ENCODE measurements at regions not wholly inside any gene's neighbourhood (a gene's known extent, or its start where the extent isn't known, plus 50 kb on each side); places are given as distances from the start of the nearest gene placed in this dataset.
"Not testable (repeated sequence)": the region's sequence is repeated elsewhere in the genome, so short reads cannot be mapped to it uniquely, and the experiment has no call there.

DNA sequence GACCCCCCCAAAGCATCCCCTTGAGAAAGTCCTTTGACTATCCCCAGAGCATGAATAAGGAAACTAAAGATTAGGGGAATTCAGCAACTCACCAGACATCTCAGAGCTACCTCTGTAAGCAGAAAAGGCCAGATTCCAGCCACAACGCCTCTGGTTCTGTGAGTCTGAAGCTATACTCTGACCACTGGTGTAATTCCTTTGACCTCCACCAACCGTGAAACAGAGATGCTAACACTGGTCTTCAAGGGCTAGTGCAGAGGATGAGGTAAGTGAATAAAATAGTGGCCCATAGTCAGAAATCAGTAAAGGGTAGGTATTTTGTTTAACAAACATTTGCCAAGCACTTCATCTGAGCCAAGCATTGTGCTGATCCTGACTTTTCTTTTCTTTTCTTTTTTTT, 353.4 kb downstream of the NPIPA8 start:
- no peak for DNase-seq

DNA sequence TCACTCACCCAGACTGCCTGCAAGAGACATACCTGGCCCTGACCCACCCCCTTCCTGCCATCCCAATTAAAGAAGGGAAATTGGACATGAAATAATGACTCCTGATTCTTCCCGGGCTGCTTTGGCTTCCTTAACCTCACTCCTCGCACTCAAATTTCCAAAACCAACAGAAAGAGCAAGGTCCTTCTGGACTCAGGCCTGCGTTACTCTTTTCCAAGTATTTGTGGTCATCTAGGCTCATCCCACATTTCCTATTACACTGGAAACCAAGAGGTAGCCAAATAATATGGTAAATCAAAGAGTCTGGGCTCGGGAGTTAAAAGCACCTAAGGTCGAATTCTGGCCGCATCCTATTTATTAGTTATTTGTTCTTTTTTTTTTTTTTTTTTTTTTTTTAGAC, 359.3 kb downstream of the NPIPA8 start:
- no peak for DNase-seq

DNA sequence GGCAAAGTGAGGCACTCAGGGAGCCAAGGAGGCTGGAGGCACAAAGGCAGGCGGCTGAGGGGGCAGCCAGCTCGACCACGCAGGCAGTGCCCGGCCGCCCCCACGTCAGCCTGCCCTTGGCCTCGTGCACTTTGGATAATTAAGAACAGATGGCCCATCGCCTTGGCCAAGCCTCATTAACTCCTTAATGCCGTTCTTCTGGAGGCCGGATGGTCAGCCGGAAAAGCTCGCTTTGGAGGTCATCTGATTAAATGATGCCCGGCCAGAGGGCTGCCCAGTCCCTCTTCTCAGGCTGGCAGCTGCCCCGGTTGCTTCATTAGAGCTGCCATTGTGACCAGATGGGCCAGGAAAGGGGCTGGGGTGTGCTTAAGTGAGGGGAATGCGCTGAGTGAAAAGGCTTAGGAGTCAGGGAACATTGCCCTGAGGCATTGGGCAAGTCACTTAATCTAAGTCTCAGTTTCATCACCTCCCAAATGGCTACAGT, 364.0 kb downstream of the NPIPA8 start:
- no peak for DNase-seq

DNA sequence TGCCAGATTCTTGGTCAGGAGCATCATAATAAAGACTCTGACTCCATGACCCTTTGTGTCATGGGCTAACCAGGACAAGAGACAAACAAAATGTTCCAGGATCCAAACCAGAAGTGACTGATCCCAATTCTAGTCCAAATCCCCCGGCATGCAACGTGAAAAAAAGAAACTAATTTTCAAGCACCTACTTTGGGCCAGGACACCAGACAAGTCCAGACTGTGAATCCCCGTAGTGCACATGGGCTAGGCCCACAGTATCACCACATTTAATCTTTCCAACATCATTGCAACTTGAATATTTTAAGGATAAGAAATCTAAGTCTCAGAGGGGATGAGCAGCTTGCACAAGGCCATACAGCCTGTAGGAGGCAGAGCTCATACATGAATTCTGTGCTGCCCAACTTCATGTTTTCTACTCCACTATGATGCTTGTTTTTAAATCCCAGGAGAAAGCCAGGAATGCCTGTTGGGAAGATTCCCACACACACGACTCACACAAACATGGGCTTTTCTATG, 365.7 kb downstream of the NPIPA8 start:
- DNase-seq, result no peak

DNA sequence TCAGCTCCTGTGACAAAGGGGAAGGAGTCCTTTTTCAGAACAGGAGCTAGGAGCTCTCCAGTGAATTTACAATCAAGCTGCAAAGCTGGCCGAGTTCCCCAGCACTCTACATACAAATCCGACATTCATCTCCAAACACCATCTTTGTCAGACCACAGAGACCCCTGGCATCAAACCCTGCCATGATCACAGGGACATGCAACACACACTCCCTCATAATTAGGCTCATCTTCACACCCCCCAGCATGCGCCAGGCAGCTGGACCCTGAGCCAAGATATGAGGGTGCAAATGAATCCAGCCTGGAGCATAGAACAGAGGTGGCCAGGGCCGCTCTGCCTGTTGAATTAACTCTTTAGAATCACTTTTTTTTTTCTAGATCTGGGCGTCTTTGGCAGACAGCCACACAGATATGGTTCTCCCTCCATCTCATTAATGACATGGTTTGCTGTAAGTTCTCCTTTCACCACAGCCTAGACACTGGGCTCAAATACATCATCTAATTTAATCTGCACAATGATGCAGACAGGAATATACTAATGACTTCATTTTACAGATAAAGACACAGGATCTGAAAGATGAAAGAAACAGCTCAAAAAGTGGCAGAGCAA, 366.3 kb downstream of the NPIPA8 start:
- DNase-seq, result no peak

DNA sequence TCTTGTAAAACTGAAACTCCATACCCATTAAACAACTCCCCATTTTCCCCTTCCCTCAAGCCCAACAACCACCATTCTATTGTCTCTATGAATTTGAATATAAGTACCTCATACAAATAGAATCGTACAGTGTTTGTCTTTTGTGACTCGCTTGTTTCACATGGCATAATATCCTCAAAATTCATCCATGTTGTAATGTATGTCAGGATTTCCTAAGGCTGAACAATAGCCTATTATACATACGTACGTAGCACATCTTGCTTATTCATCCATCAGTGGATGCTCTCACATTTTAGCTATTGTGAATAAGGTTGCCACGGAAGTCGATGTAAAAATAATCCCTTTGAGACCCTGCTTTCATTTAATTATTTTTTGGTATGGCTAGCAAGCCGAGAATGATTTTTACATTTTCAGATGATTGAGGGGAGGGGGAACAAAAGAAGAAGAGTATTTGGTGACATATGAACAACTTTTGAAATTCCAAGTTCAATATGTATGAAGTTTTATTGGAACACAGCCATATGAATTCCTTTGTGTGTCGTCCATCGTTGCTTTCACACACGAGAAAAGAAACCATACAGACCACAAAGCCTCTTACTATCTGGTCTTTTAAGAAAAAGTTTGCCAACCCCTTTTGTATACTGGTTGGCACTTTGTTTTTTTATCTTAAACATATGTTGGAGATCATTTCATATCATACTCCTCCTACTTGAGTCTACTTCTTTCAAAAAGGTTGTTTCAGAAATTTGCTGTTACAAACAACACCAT, 371.2 kb downstream of the NPIPA8 start:
- no peak for DNase-seq

DNA sequence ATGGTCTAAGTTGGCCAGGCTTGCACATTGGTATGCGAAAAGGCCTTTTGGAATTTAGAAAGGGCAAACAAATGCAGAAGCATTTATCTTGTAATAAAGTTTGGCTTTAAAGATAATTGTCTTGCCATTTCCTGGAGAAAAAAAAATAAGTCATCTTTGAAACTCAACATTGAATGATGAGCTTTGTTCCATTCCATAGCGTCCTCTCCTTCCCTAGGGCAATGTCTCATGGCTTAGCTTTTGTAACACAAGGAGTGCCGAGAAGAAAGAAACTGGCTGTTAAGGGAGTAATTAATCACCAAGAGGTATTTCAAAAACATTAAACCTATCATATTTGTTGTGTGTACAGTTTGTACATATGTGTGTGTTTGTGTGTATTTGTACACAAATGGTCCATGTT, 372.3 kb downstream of the NPIPA8 start:
- no peak for DNase-seq

DNA sequence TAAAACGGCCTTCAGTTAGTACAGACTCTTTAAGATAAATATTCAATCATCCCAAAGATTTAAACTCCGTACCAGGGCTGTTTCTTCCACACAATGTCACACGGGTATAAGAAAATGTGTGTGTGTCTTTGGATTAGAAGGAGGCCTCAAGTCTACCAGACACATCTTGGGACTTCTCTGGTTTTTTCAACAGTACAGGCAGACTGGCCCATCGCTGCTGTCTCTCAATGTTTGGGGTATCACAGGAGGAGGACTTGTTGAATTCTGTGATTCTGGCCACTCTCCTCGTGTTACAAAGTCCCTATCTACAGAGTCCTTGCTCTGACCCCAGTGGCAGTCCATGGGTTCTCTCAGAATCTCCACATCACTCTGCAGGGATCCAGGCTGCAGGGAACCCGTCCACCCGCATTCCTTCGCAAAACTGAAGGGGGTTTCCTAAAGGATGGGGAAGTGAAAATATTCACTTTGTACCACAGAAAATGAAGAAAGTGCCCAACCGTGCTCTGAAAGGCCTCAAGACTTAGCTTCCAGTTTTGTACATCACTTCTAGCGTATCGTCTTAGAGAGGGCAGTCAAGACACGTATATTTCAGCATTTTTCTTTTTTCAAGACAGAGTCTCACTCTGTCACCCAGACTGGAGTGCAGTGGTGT, 373.2 kb downstream of the NPIPA8 start:
- no peak for DNase-seq

DNA sequence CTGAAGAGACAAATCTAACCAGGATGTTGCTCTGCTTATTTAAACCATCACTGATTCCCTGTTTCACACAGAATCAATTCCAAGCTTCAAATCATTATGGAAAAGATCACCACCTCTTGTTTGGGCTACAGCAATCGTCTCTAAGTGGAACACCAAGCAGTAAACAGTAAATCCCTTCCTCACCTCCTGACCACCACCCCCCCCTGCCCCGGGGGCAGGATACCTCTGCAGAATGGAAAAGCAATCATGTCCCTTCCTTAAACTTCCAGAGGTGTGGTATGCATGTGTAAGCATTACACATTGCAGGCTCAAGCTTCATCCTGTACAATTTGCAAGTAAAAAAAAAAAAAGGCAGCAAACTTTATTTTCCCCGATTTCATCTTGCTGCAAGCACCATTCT, 373.8 kb downstream of the NPIPA8 start:
- no peak for DNase-seq

DNA sequence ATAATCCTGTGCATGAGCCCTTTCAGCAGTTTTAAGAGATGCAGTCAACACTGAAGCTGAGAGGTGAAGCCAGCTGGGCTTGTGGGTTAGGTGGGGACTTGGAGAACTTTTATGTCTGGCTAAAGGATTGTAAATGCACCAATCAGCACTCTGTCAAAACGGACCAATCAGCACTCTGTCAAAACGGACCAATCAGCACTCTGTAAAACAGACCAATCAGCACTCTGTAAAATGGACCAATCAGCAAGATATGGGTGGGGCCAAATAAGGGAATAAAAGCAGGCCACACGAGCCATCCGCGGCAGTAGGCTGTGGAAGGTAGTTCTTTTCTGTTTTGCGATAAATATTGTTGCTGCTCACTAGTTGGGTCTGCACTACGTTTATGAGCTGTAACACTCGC, 374.7 kb downstream of the NPIPA8 start:
- not testable (repeated sequence) for DNase-seq

DNA sequence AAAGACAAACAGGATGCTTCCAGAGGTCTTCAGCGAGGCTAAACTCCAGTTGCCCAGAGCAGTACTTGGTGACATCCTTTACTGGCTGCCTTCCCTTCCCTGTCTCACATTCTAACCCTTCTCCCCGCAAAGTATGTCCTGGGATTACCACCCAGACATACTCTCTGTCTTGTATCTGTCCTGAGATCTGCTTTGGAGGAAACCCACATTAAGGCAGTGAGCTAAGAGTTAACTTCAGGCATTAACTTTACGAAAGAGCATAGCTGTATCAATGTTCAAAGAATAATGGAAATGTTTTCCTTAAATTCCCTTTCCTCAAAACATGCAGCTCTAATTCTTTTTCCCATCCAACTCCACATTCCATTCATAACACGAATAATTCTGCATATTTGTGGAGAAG, 385.2 kb downstream of the NPIPA8 start:
- no peak for DNase-seq

DNA sequence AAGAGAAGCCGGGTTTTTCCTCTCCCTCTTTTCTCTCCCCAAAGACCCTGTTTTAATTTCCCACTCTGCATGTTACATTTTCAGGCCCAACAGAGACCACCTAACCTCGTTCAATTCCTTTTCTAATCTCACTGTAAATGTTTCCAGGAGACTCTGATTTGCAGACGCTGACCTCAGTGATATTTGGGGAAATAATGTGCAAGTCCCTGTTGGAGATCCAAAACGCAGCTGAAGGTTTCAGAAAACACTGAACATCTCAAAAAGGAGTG, 386.6 kb downstream of the NPIPA8 start:
- DNase-seq, result no peak

DNA sequence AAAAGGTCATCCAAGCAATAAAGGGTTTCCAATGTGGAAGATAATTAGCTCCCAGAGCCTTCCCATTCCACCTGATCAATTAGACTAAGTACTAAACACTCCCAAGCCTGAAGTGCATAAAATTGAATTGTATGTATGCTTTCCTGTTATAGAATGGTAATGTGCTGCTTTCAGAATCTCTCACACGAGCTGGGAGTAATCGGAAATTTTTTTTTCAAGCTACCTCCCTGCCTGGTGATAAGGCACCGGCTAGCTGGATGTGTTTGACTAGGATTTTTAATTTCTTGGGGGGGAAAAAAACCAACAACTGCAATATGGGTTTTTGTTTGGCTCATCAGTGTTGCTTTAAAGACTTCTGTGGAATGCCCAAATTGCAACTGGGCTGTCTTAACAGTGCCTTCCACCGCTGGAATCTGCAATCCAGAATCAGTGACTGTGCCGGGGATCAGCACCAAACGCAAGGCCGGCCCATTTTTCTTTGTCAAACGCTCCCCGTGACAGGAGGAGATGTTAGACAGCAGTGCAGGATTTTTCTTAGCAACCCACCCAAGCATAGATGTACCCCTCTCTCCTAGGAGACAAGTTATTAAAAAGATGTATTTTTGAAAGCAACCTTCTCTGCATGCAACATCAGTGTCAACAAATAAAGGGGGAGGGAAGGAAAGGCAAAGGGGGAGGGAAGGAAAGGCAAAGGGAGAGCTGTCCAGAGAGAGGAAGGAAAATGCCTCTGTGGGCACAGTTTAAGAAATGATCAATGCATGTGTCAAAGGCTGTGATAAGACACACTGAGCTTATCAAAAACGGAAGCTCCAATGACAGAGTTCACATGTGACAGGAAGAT, 387.2 kb downstream of the NPIPA8 start:
- no peak for DNase-seq

DNA sequence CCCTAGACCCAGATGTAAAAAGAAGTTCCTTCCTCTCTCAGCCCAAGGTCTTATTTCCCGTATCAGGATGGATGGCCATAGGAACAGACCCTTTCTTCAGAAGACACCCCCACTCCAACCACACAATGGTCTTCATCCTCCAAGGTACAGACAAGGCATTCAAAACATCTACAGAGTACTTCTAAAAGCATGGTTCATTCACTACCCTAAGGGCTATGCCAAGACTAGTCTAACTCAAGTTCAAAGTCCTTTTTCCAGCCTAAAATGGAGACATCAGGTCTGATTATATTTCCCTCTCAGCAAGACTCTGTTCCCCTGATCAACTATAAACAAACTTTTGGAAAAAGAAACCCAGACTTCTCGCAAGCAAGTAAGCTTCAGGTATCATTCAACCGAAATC, 388.9 kb downstream of the NPIPA8 start:
- DNase-seq, result no peak

DNA sequence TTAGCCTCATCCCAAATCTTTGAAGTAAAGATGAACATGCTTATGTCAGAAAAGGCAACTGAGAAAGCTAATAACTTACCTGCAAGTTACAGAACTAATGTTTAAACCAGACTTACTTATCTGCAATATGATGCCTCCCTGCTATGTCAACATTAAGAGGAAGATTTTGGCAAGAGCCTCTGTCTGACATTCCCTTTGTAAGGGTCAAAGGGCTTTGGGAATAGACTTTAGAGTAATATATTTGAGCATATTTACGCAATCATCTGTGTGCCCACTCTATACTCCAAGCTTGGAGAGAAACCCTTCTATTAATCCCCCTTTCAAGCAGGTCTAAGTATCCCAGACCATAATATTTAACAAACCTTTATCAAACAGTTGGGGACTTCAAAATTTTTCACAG, 389.4 kb downstream of the NPIPA8 start:
- DNase-seq, result no peak

DNA sequence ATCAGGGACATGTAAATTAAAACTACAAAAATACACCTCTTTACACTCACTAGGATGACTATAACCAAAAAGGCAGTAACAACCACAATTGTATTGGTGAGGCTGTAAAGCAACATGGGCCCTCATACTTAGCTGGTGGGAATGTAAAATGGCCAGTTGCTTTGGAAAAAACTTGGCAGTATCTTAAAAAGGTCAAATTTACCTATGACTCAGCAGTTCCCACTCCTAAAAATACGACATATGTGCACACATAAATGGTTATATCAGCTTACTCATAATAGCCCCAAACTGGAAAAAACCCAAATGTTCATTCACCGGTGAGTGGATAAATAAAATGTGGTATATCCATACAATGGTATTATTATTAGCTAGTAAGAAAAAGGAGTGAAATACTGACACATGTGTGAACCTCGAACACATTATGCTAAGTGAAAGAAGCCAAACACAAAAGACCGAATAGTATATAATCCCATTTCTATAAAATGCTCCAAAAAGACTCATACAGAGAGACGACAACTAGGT, 391.4 kb downstream of the NPIPA8 start:
- no peak for DNase-seq

DNA sequence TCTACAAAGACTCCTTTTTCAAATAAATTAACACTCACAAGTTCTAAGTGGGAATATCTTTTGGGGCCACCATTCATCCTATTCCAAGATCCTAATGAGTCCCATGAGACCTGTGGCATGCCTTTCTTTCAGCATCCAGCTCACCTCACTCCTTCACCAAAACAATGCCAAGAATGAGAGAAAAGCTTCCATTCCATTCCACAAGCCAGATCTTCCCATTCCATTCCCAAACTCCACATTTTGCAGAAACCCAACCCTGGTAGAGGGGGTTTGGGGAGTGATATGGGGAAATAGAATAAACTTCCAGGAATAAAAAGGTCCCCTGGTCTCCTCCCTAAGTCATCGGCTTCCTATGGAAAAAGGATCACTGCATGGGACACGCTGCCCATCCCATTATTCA, 392.2 kb downstream of the NPIPA8 start:
- no peak for DNase-seq

DNA sequence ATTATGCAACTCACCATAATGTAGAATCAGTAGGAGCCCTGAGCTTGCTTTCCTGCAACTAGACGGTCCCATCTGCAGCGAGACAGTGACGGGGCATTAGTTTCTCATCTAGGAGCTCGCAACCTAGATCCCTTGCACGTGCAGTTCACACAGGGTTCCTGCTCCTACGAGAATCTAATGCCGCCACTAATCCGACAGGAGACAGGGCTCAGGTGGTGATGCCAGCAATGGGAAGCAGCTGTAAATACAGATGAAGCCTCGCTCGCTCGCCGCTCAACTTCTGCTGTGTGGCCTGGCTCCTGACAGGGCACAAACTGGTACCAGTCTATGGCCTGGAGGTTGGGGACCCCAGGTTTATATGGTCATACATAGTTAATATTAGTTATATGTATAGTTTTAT, 394.5 kb downstream of the NPIPA8 start:
- no peak for DNase-seq

DNA sequence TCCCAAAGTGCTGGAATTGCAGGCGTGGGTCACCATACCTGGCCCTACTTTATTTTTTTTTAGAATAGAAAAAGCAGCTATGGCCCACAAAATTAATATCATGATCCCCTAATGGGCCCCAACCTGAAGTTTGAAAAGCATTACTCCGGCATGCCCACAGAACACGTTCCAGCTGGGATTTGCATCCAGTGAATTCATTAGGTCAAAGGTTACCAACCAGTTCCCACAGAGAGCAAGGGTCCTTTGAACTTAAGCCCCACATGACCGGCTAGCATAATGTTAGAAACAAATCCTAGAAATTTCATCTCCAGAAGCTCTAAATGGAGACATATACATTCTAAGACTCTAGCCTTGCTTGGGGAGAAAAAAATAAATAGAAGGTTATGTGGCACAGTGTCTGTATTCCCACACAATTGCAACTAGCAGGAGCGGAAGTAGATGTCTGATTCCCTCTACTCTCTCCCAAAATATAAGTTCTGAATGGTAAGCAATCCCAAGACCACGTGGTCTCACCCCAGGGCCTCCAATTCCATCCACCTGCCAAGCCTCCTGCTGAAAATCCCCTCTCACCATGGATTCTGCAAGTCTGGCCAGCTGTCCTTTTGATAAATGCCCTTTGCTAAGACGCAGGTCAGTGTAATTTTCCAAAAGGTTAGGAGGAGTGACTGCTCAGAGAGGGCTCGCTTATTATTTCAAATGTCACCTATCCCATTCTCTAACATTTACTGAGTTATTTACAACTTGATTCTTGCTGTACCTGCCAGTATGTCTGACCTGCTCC, 395.8 kb downstream of the NPIPA8 start:
- DNase-seq, result no peak

DNA sequence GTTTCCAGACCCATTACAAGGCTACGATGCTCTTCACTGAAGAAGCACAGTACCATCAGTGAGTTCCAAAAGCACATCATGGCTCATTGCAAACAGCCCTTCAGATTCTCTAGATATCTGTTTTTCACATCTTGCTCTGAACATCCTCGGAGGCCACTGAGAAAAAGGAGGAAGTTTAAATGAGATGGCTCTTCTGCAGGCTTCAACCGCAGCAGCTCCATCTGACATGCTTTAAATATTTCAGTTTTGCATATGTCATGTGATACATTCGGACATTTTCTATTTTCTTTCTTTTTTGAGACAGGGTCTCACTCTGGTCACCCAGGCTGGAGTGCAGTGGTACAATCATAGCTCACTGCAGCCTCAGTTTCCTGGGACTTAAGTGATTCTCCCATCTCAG, 396.8 kb downstream of the NPIPA8 start:
- DNase-seq, result no peak

DNA sequence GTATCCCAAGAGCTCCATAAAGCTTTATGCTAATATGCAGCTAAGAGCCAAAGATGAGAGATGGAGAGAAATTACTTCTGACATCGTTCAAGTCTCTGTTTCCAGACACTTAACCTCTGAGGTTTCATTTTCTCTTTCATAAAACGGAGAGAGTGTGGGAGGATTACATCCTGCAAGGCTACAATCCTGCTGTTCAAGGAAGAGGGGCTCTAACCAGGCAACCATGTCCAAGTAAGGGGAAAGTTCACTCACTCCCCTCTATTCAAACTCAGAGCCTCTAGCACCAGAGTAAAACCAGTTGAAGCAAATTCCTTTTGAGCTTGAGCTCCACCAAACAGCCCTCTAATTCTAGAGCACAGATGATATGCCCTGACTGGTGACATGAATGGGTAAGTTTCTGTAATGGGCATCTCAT, 397.4 kb downstream of the NPIPA8 start:
- DNase-seq, result no peak

DNA sequence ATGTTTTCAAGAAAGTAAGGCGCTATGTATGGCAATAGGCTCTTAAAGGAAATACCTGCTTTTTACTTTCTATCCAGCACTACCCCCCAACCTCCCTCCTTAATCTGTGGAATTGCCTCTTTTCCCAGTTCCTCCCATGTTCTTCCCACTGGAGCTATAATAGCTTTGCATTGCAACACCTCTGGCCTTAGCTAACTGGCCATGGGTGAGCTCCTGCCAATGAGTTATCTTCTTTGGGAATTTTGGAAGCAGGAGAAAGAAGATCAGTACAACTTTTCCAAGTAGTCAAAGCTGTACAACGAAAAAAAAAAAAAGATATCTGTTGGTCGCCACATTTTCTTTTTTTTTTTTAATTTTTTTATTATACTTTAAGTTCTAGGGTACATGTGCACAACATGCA, 398.0 kb downstream of the NPIPA8 start:
- DNase-seq, result no peak
